B cell (primary cell): ENCODE measurements at regions not wholly inside any gene's neighbourhood (a gene's known extent, or its start where the extent isn't known, plus 50 kb on each side); places are given as distances from the start of the nearest gene placed in this dataset.

ENCODE experiments used
- ATAC-seq: fragments of 200-7000 bp; cut with Tn5 transposase; one replicate; pipeline ENCODE4 v1.10.0; 2021; ENCODE audit warnings: low read depth, mild to moderate bottlenecking, moderate number of reproducible peaks, moderate library complexity
- CTCF ChIA-PET: fragments of 350-600 bp; sonication (Branson Sonifier 250); formaldehyde crosslinking; loops from one replicate; lab custom pipeline; 2021; ENCODE audit warnings: antibody characterized with exemption, inconsistent platforms; lab: Charles Lee
- POLR2A ChIA-PET: fragments of 350-600 bp; sonication (Branson Sonifier 250); formaldehyde crosslinking; loops from one replicate; lab custom pipeline; 2021; ENCODE audit warnings: antibody characterized with exemption; lab: Charles Lee
- DNase-seq: peaks from one replicate; pipeline ENCODE4 v3.0.0; 2013
- H2AFZ ChIP-seq: 2 replicates; pipeline ENCODE4 v1.6.1; 2012; ENCODE audit warnings: mild to moderate bottlenecking, low read depth, low read length; ENCODE audit not compliant: insufficient read depth, poor library complexity, severe bottlenecking
- H3K27ac ChIP-seq, 2 donors: 1 replicate in 1 of 2; 2 replicates in 1 of 2; pipeline ENCODE4 v1.5.1; 2012 to 2013; ENCODE audit warnings: low read length in 2 of 2, mild to moderate bottlenecking in 2 of 2, moderate library complexity in 1 of 2
- H3K27me3 ChIP-seq, 4 experiments: fragments of 200-600 bp in 1 of 4; sonication (generic) in 1 of 4; replicated peaks in 1 of 4; 1 replicate in 2 of 4; 2 replicates in 2 of 4; pipeline versions ENCODE4 v1.6.1 to v1.7.0; 2013 to 2016; ENCODE audit warnings: low read length in 3 of 4, mild to moderate bottlenecking in 2 of 4, mixed read lengths in 1 of 4, moderate library complexity in 1 of 4; ENCODE audit not compliant: insufficient read depth in 4 of 4, control insufficient read depth in 3 of 4; ENCODE audit errors: control extremely low read depth in 1 of 4
- H3K36me3 ChIP-seq, 2 experiments: replicated peaks in 1 of 2; 1 replicate in 1 of 2; 2 replicates in 1 of 2; pipeline versions ENCODE4 v1.6.1 to v1.7.1; 2013; ENCODE audit warnings: low read length in 1 of 2; ENCODE audit not compliant: insufficient read depth in 2 of 2, control insufficient read depth in 1 of 2; ENCODE audit errors: control extremely low read depth in 1 of 2, extremely low read depth in 1 of 2
- H3K4me1 ChIP-seq, 2 donors: fragments of 200-600 bp in 1 of 2; sonication (generic) in 1 of 2; 1 replicate in 1 of 2; 2 replicates in 1 of 2; pipeline versions ENCODE4 v1.5.1 to v1.6.1; 2013 to 2017; ENCODE audit warnings: low read length in 2 of 2; ENCODE audit not compliant: control insufficient read depth in 2 of 2, insufficient read depth in 2 of 2
- H3K4me2 ChIP-seq: replicated peaks from 2 replicates; pipeline ENCODE3; 2012; ENCODE audit warnings: mild to moderate bottlenecking, low read depth, low read length; ENCODE audit not compliant: poor library complexity, severe bottlenecking
- H3K4me3 ChIP-seq, 5 experiments: fragments of 200-600 bp in 1 of 5; sonication (generic) in 1 of 5; 1 replicate in 3 of 5; 2 replicates in 2 of 5; pipeline versions ENCODE4 v1.5.1 to v1.7.0; 2011 to 2016; ENCODE audit warnings: low read length in 4 of 5, mild to moderate bottlenecking in 4 of 5, low read depth in 2 of 5, control low read depth in 1 of 5, moderate library complexity in 1 of 5; ENCODE audit not compliant: insufficient read depth in 1 of 5; ENCODE audit errors: control extremely low read depth in 1 of 5, extremely low read depth in 1 of 5
- H3K79me2 ChIP-seq: fragments of 200-600 bp; sonication (generic); one replicate; pipeline ENCODE4 v1.6.0; 2016; ENCODE audit warnings: low read length; ENCODE audit not compliant: control insufficient read depth, insufficient read depth
- H3K9ac ChIP-seq: fragments of 200-600 bp; sonication (generic); 2 replicates; pipeline ENCODE4 v1.6.1; 2017; ENCODE audit warnings: mild to moderate bottlenecking, low read length, moderate library complexity
- H3K9me3 ChIP-seq, 3 donors: one replicate each; pipeline versions ENCODE4 v1.6.1 to v1.7.1; 2013; ENCODE audit warnings: low read length in 2 of 3; ENCODE audit not compliant: control insufficient read depth in 2 of 3, insufficient read depth in 1 of 3; ENCODE audit errors: control extremely low read depth in 1 of 3
- H4K20me1 ChIP-seq: 2 replicates; pipeline ENCODE4 v1.6.0; 2012; ENCODE audit warnings: mild to moderate bottlenecking, low read length; ENCODE audit not compliant: insufficient read depth, control insufficient read depth, poor library complexity, severe bottlenecking
- H3K27ac Mint-ChIP-seq: one replicate; pipeline ENCODE4 v1.8.0; 2021; ENCODE audit warnings: mixed read lengths
- H3K27me3 Mint-ChIP-seq: one replicate; pipeline ENCODE4 v1.8.0; 2021; ENCODE audit warnings: mixed read lengths
- H3K4me1 Mint-ChIP-seq: one replicate; pipeline ENCODE4 v1.8.0; 2021; ENCODE audit warnings: mixed read lengths
- H3K4me3 Mint-ChIP-seq: one replicate; pipeline ENCODE4 v1.8.0; 2021; ENCODE audit warnings: mixed read lengths
- H3K9me3 Mint-ChIP-seq: one replicate; pipeline ENCODE4 v1.8.0; 2022; ENCODE audit warnings: mixed read lengths; ENCODE audit not compliant: insufficient read depth
- EZH2 ChIP-seq: IDR thresholded peaks from 2 replicates; pipeline ENCODE4 v1.6.1; 2012; ENCODE audit warnings: borderline replicate concordance, low read depth, mild to moderate bottlenecking, moderate library complexity, low read length; ENCODE audit not compliant: insufficient read depth, poor library complexity, severe bottlenecking
- WGBS: methylation state at CpG from one replicate; pipeline ENCODE4 v1.1.5; 2013; ENCODE audit warnings: missing lambda C conversion rate; ENCODE audit not compliant: insufficient coverage; 5-methylcytosine and 5-hydroxymethylcytosine counted together
- intact Hi-C: fragments of 100-400 bp; cut with micrococcal nuclease; formaldehyde crosslinking; loops from one replicate; pipeline ENCODE4 v1.10.0; 2022
- TF ChIP-seq, protein P1 (sequence below): fragments of 200-600 bp; IDR thresholded peaks from one replicate; pipeline ENCODE4 v1.8.0; 2022; ENCODE audit warnings: antibody characterized with exemption, mild to moderate bottlenecking

DNA sequence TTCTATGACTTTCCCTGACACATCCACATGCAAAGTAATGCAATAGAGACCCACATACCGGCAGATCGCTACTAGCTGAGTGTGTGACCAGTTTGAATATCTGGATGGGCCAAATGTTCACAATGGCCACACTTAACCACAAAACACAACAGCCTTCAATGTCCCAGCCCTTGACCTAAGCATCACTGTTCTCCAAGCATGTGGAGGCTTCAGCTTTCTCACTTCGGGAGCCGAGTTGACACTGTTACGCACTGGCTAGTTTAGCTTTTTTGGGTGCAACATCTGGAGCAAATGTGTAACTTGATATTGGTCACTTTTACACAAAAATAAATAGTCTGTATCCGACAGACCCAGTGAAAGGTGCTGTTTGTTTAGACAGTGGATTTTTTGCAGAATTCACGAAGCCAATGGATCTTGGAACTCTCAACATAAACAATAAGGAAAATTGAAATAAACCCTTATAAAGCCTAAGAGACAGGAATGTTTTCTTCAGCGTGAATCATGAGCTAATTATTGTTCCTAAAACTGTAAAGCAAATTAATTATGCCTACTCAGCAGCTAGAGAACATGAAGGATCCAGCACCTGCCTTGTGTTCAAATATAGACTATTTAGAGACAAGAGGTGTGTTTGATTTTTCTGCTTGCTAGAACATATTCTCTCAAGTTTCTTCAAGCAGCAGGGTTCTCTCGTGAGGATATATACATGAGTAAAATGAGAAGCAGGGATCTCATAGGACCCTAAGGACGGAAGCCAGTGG lies 117.6 kb upstream of the JCAD start:
- intact Hi-C loops = no loop called here
- ATAC-seq (no peak), DNase-seq (no peak)
- H3K27ac ChIP-seq = no peak overlapping the region
- WGBS = 83% methylated on average over 1 of the region's 10 CpGs
- H3K36me3 ChIP-seq = no peaks in the 10 kb centered on the region
- H3K4me2 ChIP-seq = no peak overlapping the region
- ChIA-PET CTCF (no interaction called here), POLR2A (no interaction called here)
- H3K27me3 ChIP-seq = no peaks in the 10 kb centered on the region
- H2AFZ ChIP-seq = no peak overlapping the region
- peaks cover 6% of the 10 kb centered on the region for H3K27me3 Mint-ChIP-seq
- H3K9ac ChIP-seq = no peak overlapping the region
- no peaks in the 10 kb centered on the region for H3K9me3 Mint-ChIP-seq
- H3K4me1 ChIP-seq = no peaks in the 10 kb centered on the region
- no peak for TF ChIP-seq EZH2
- TF ChIP-seq, protein P1, sequence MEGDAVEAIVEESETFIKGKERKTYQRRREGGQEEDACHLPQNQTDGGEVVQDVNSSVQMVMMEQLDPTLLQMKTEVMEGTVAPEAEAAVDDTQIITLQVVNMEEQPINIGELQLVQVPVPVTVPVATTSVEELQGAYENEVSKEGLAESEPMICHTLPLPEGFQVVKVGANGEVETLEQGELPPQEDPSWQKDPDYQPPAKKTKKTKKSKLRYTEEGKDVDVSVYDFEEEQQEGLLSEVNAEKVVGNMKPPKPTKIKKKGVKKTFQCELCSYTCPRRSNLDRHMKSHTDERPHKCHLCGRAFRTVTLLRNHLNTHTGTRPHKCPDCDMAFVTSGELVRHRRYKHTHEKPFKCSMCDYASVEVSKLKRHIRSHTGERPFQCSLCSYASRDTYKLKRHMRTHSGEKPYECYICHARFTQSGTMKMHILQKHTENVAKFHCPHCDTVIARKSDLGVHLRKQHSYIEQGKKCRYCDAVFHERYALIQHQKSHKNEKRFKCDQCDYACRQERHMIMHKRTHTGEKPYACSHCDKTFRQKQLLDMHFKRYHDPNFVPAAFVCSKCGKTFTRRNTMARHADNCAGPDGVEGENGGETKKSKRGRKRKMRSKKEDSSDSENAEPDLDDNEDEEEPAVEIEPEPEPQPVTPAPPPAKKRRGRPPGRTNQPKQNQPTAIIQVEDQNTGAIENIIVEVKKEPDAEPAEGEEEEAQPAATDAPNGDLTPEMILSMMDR = no peak
- H3K4me1 Mint-ChIP-seq = no peaks in the 10 kb centered on the region
- H3K9me3 ChIP-seq = no peaks in the 10 kb centered on the region
- no peak overlapping the region for H3K4me3 ChIP-seq
- no peak overlapping the region for H3K4me3 Mint-ChIP-seq
- H4K20me1 ChIP-seq = no peaks in the 10 kb centered on the region
- no peak overlapping the region for H3K27ac Mint-ChIP-seq
- H3K79me2 ChIP-seq = no peaks in the 10 kb centered on the region

DNA sequence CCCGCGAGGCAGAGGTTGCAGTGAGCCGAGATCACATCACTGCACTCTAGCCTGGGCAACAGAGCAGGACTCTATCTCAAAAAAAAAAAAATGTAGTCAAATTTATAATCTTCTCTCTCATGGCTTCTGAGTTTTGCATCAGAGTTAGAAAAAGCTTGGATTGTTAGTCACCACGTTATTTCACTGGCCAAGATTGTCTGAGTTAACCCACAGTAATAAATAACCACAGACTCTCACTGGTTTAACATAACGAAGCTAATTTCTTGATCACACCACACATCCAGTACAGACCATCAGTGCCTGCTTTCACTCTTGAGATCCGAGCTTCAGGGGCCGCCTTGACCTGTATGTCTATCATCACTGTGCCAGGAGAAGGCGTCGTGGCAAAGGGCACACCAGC lies 116.8 kb upstream of the JCAD start:
- intact Hi-C loops = no loop called here

More for the DNA sequence above, 116.8 kb upstream of the JCAD start:
- Histone ChIP-seq H3K27ac (no peak overlapping the region), H4K20me1 (no peaks in the 10 kb centered on the region), H3K4me2 (no peak overlapping the region), H2AFZ (no peak overlapping the region), H3K36me3 (no peaks in the 10 kb centered on the region), H3K9ac (no peak overlapping the region), H3K4me3 (no peak overlapping the region), H3K4me1 (no peaks in the 10 kb centered on the region), H3K9me3 (no peaks in the 10 kb centered on the region), H3K27me3 (no peaks in the 10 kb centered on the region), H3K79me2 (no peaks in the 10 kb centered on the region)
- H3K9me3 Mint-ChIP-seq = no peaks in the 10 kb centered on the region
- WGBS = 82% methylated on average over 7 of the region's 9 CpGs
- H3K4me3 Mint-ChIP-seq = no peak overlapping the region
- H3K4me1 Mint-ChIP-seq = no peaks in the 10 kb centered on the region
- no peak for DNase-seq
- no peak overlapping the region for H3K27ac Mint-ChIP-seq
- no peak for TF ChIP-seq EZH2
- TF ChIP-seq, protein P1 = no peak
- ChIA-PET POLR2A (no interaction called here), CTCF (no interaction called here)
- H3K27me3 Mint-ChIP-seq = peaks cover 6% of the 10 kb centered on the region
- ATAC-seq = no peak
